Spleen (tissue), 7 donors: ENCODE measurements at regions not wholly inside any gene's neighbourhood (a gene's known extent, or its start where the extent isn't known, plus 50 kb on each side); places are given as distances from the start of the nearest gene placed in this dataset.

ENCODE experiments used
- POLR2A ChIP-seq, 3 donors: fragments of 450-650 bp; IDR thresholded peaks; one replicate each; pipeline ENCODE4 v1.5.1; 2017; ENCODE audit warnings: antibody characterized with exemption in 3 of 3, mild to moderate bottlenecking in 1 of 3
- POLR2AphosphoS5 ChIP-seq, 3 donors: sonication (generic); formaldehyde crosslinking; IDR thresholded peaks; one replicate each; pipeline ENCODE4 v1.5.1; 2017; ENCODE audit warnings: antibody characterized with exemption in 3 of 3
- TF ChIP-seq, protein P1 (sequence below), 11 experiments: fragments of 200-600 bp in 7 of 11; fragments of 450-650 bp in 4 of 11; sonication (generic) in 4 of 11; IDR thresholded peaks in 8 of 11; conservative IDR thresholded peaks in 3 of 11; 1 replicate in 7 of 11; 2 replicates in 4 of 11; pipeline versions ENCODE4 v1.4.0 to v1.8.0; 2016 to 2021; ENCODE audit warnings: antibody characterized with exemption in 11 of 11, inconsistent platforms in 4 of 11, mild to moderate bottlenecking in 1 of 11
- donor health status: DM: no; HTN: no; CAD: no; lungs with moderate emphysema.
- donor health status: DM: no; HTN: no; CAD: no.
- donor health status: DM: no; HTN: no; CAD: no.

DNA sequence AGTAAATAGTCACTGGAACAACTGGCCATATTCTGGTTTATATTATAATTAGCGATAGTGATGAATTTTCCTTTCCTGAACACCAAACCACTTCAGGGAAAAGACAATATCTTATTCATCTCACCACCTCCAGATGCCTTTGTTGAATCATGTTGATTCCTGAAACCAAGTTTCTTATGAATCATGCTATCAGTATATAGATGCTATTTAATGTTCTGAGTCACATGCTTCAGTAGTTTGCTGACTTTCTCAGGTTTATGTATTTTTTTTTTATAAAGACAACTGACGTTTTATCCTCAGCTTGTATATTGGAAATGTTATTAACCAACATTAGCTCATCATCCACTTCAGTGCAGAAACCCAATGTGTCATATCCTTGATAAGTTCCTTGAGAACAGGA, 710.2 kb upstream of the POU3F2 start:
- TF ChIP-seq, protein P1, sequence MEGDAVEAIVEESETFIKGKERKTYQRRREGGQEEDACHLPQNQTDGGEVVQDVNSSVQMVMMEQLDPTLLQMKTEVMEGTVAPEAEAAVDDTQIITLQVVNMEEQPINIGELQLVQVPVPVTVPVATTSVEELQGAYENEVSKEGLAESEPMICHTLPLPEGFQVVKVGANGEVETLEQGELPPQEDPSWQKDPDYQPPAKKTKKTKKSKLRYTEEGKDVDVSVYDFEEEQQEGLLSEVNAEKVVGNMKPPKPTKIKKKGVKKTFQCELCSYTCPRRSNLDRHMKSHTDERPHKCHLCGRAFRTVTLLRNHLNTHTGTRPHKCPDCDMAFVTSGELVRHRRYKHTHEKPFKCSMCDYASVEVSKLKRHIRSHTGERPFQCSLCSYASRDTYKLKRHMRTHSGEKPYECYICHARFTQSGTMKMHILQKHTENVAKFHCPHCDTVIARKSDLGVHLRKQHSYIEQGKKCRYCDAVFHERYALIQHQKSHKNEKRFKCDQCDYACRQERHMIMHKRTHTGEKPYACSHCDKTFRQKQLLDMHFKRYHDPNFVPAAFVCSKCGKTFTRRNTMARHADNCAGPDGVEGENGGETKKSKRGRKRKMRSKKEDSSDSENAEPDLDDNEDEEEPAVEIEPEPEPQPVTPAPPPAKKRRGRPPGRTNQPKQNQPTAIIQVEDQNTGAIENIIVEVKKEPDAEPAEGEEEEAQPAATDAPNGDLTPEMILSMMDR (IDR thresholded peaks at IDR 0.05 in 8 of 11, conservative IDR thresholded peaks at IDR 0.05 in 3 of 11): no peak
- TF ChIP-seq POLR2A (IDR thresholded peaks at IDR 0.05): no peak
- no peak for TF ChIP-seq POLR2AphosphoS5 (IDR thresholded peaks at IDR 0.05)
